Breast epithelium (tissue), 3 donors: ENCODE measurements at regions not wholly inside any gene's neighbourhood (a gene's known extent, or its start where the extent isn't known, plus 50 kb on each side); places are given as distances from the start of the nearest gene placed in this dataset.

ENCODE experiments used
- POLR2A ChIP-seq: fragments of 450-650 bp; IDR thresholded peaks from one replicate; pipeline ENCODE4 v1.6.1; 2016; ENCODE audit warnings: antibody characterized with exemption, mild to moderate bottlenecking, moderate library complexity
- POLR2AphosphoS5 ChIP-seq, 3 donors: sonication (generic); formaldehyde crosslinking; IDR thresholded peaks; one replicate each; pipeline ENCODE4 v1.6.1; 2017; ENCODE audit warnings: antibody characterized with exemption in 3 of 3
- TF ChIP-seq, protein P1 (sequence below), 3 donors: fragments of 450-650 bp; IDR thresholded peaks; one replicate each; pipeline ENCODE4 v1.5.1; 2016 to 2017; ENCODE audit warnings: antibody characterized with exemption in 3 of 3, mild to moderate bottlenecking in 3 of 3, moderate library complexity in 3 of 3

DNA sequence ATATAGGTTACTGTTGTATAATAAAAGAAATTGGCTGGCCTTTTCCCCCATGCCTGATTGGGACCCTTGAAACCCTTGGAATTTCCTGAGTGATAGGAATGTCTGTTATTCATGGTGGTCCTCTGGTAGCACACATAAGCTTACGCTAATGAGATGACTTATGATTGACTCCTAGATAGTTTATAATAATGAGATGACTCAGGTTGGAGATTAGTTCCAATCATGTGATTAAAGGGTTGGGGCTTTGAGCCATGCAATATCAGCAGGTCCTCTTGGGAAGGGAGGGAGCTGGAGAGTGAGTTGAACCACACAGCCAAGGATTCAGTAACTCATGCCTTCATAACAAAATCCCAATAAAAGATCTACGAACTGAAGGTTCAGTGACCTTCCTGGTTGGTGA lies 407.6 kb upstream of the MANEA start:
- TF ChIP-seq, protein P1, sequence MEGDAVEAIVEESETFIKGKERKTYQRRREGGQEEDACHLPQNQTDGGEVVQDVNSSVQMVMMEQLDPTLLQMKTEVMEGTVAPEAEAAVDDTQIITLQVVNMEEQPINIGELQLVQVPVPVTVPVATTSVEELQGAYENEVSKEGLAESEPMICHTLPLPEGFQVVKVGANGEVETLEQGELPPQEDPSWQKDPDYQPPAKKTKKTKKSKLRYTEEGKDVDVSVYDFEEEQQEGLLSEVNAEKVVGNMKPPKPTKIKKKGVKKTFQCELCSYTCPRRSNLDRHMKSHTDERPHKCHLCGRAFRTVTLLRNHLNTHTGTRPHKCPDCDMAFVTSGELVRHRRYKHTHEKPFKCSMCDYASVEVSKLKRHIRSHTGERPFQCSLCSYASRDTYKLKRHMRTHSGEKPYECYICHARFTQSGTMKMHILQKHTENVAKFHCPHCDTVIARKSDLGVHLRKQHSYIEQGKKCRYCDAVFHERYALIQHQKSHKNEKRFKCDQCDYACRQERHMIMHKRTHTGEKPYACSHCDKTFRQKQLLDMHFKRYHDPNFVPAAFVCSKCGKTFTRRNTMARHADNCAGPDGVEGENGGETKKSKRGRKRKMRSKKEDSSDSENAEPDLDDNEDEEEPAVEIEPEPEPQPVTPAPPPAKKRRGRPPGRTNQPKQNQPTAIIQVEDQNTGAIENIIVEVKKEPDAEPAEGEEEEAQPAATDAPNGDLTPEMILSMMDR (IDR thresholded peaks at IDR 0.05): no peak
- TF ChIP-seq POLR2A (no peak), POLR2AphosphoS5 (IDR thresholded peaks at IDR 0.05) (no peak)
